Lung (tissue), 11 donors: ENCODE measurements at regions not wholly inside any gene's neighbourhood (a gene's known extent, or its start where the extent isn't known, plus 50 kb on each side); places are given as distances from the start of the nearest gene placed in this dataset.

Source experiments
- ATAC-seq: fragments of 200-7000 bp; cut with Tn5 transposase; one replicate; pipeline ENCODE4 v1.9.1; 2020; ENCODE audit warnings: moderate number of reproducible peaks; ENCODE audit not compliant: insufficient read depth, low FRiP score
- DNase-seq, 3 donors: peaks; one replicate each; pipeline ENCODE4 v3.0.0-alpha.2; 2013 to 2017
- H3K27ac ChIP-seq, 2 donors: one replicate each; pipeline ENCODE4 v1.5.1; 2013; ENCODE audit warnings: mild to moderate bottlenecking in 2 of 2, moderate library complexity in 2 of 2, control low read depth in 1 of 2, inconsistent platforms in 1 of 2, low read depth in 1 of 2, low read length in 1 of 2
- H3K27me3 ChIP-seq, 3 donors: one replicate each; pipeline ENCODE4 v1.5.1; 2013; ENCODE audit warnings: low read length in 2 of 3; ENCODE audit not compliant: control insufficient read depth in 3 of 3, insufficient read depth in 3 of 3
- H3K36me3 ChIP-seq, 4 donors: one replicate each; pipeline ENCODE4 v1.5.1; 2013; ENCODE audit warnings: low read length in 4 of 4, mild to moderate bottlenecking in 1 of 4, moderate library complexity in 1 of 4; ENCODE audit not compliant: control insufficient read depth in 4 of 4, insufficient read depth in 4 of 4
- H3K4me1 ChIP-seq, 5 donors: one replicate each; pipeline ENCODE4 v1.5.1; 2013; ENCODE audit warnings: low read length in 5 of 5, mild to moderate bottlenecking in 2 of 5, moderate library complexity in 1 of 5; ENCODE audit not compliant: control insufficient read depth in 5 of 5, insufficient read depth in 5 of 5
- H3K4me3 ChIP-seq: one replicate; pipeline ENCODE4 v1.5.1; 2013; ENCODE audit warnings: mild to moderate bottlenecking, control low read depth, moderate library complexity
- H3K9ac ChIP-seq, 2 donors: one replicate each; pipeline ENCODE4 v1.5.1; 2013; ENCODE audit warnings: low read length in 2 of 2, control low read depth in 1 of 2; ENCODE audit not compliant: insufficient read depth in 1 of 2
- H3K9me3 ChIP-seq, 4 donors: one replicate each; pipeline ENCODE4 v1.5.1; 2013; ENCODE audit warnings: low read length in 3 of 4, mild to moderate bottlenecking in 1 of 4, moderate library complexity in 1 of 4; ENCODE audit not compliant: control insufficient read depth in 4 of 4, insufficient read depth in 3 of 4
- WGBS, 2 donors: extraction: QIAGEN DNeasy Blood & Tissue Kit; methylation state at CpG; one replicate each; pipeline ENCODE4 v1.1.7; 2013; 5-methylcytosine and 5-hydroxymethylcytosine counted together
- TF ChIP-seq, protein P1 (sequence below): IDR thresholded peaks from 2 replicates; pipeline ENCODE4 v1.5.1; 2012; ENCODE audit warnings: mild to moderate bottlenecking; ENCODE audit errors: control extremely low read depth, extremely low read depth
- donor health status: control.
- donor health status: control.
- donor health status: Bipolar disorder and iron deficiency.
- donor health status: healthy.
- donor health status: DM: yes; HTN: yes; CAD: no.

GRCh38 chr5:4250254-4250653 is 654.6 kb downstream of the IRX1 start:
- WGBS, 2 donors: 87 to 91% methylated on average over 4 of the region's 4 CpGs

GRCh38 chr5:4252385-4252784 is 656.8 kb downstream of the IRX1 start:
- no peak overlapping the region for H3K27ac ChIP-seq
- WGBS, 2 donors: 55 to 69% methylated on average over 4 of the region's 4 CpGs
- peaks cover 0 to 5% (median 0%) of the 10 kb centered on the region in 5 donors for H3K4me1 ChIP-seq
- DNase-seq: peak; percentile 58 to 81 (median 61)
- TF ChIP-seq, protein P1, sequence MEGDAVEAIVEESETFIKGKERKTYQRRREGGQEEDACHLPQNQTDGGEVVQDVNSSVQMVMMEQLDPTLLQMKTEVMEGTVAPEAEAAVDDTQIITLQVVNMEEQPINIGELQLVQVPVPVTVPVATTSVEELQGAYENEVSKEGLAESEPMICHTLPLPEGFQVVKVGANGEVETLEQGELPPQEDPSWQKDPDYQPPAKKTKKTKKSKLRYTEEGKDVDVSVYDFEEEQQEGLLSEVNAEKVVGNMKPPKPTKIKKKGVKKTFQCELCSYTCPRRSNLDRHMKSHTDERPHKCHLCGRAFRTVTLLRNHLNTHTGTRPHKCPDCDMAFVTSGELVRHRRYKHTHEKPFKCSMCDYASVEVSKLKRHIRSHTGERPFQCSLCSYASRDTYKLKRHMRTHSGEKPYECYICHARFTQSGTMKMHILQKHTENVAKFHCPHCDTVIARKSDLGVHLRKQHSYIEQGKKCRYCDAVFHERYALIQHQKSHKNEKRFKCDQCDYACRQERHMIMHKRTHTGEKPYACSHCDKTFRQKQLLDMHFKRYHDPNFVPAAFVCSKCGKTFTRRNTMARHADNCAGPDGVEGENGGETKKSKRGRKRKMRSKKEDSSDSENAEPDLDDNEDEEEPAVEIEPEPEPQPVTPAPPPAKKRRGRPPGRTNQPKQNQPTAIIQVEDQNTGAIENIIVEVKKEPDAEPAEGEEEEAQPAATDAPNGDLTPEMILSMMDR: no peak
- no peaks in the 10 kb centered on the region for H3K9me3 ChIP-seq
- H3K9ac ChIP-seq: no peak overlapping the region
- H3K27me3 ChIP-seq: no peaks in the 10 kb centered on the region
- no peak for ATAC-seq
- H3K4me3 ChIP-seq: no peak overlapping the region
- no peaks in the 10 kb centered on the region for H3K36me3 ChIP-seq

More at GRCh38 chr5:4250254-4250653, 654.6 kb downstream of the IRX1 start:
- ATAC-seq: no peak
- H3K27ac ChIP-seq: no peak overlapping the region
- DNase-seq: no peak
- peaks cover 0 to 1% (median 0%) of the 10 kb centered on the region in 4 donors for H3K9me3 ChIP-seq
- H3K4me3 ChIP-seq: no peak overlapping the region
- peaks cover 0 to 3% (median 0%) of the 10 kb centered on the region in 3 donors for H3K27me3 ChIP-seq
- TF ChIP-seq, protein P1: no peak
- H3K4me1 ChIP-seq: peaks cover 0 to 1% (median 0%) of the 10 kb centered on the region in 5 donors
- H3K9ac ChIP-seq: no peak overlapping the region
- no peaks in the 10 kb centered on the region for H3K36me3 ChIP-seq

- H3K27me3 ChIP-seq: no peaks in the 10 kb centered on the region
- DNase-seq (no peak), ATAC-seq (no peak)
- H3K36me3 ChIP-seq: no peaks in the 10 kb centered on the region
- peaks cover 0 to 5% (median 0%) of the 10 kb centered on the region in 5 donors for H3K4me1 ChIP-seq
- TF ChIP-seq, protein P1: no peak
- H3K9ac ChIP-seq: no peak overlapping the region
- 77 to 94% methylated on average over 6 of the region's 6 CpGs for WGBS, 2 donors
- H3K9me3 ChIP-seq: peaks cover 0 to 3% (median 0%) of the 10 kb centered on the region in 4 donors
- H3K4me3 ChIP-seq: no peak overlapping the region
- no peak overlapping the region for H3K27ac ChIP-seq
Observed at GRCh38 chr5:4254736-4255135, 659.1 kb downstream of the IRX1 start.

GRCh38 chr5:4255441-4255840 is 659.8 kb downstream of the IRX1 start:
- peak; percentile 10 for ATAC-seq
- TF ChIP-seq, protein P1: no peak
- no peak overlapping the region for H3K9ac ChIP-seq

More at GRCh38 chr5:4255441-4255840, 659.8 kb downstream of the IRX1 start:
- Histone ChIP-seq H3K27me3 (no peaks in the 10 kb centered on the region), H3K36me3 (no peaks in the 10 kb centered on the region), H3K27ac (no peak overlapping the region), H3K4me3 (no peak overlapping the region), H3K9me3 (peaks cover 0 to 3% (median 0%) of the 10 kb centered on the region in 4 donors), H3K4me1 (peaks cover 0 to 5% (median 0%) of the 10 kb centered on the region in 5 donors)
- 66 to 73% methylated on average over 4 of the region's 4 CpGs for whole genome bisulfite sequencing, 2 donors
- DNase-seq: peak in 2 of 3 donors; percentile 30 to 52
